IMR-90 (cell line): ENCODE measurements at regions not wholly inside any gene's neighbourhood (a gene's known extent, or its start where the extent isn't known, plus 50 kb on each side); places are given as distances from the start of the nearest gene placed in this dataset.

Source experiments
- ATAC-seq: fragments of 200-7000 bp; cut with Tn5 transposase; 2 replicates; pipeline ENCODE4 v1.9.1; 2020; ENCODE audit warnings: low read depth, mild to moderate bottlenecking, moderate library complexity
- BruUV-seq: library from RNA; stranded (reverse); fragments of 400-500 nt; replicated peaks from 2 replicates; lab custom pipeline; 2021; lab: Mats Ljungman, UMichigan
- CTCF ChIA-PET: fragments of 300-600 bp; formaldehyde crosslinking; extraction: SDS; loops from one replicate; lab custom pipeline; 2021; ENCODE audit warnings: antibody characterized with exemption; lab: Yijun Ruan, JAX
- POLR2A ChIA-PET: fragments of 300-600 bp; sonication (Branson Sonifier 250); formaldehyde crosslinking; loops from one replicate; lab custom pipeline; 2022; ENCODE audit warnings: antibody characterized with exemption; ENCODE audit not compliant: unreplicated experiment; lab: Charles Lee
- DNase-seq: peaks from one replicate; pipeline ENCODE4 v3.0.0; 2013
- H2AFZ ChIP-seq: replicated peaks from 2 replicates; pipeline ENCODE3; 2013; ENCODE audit warnings: low read length, mild to moderate bottlenecking; ENCODE audit not compliant: poor library complexity
- H2AK5ac ChIP-seq: 2 replicates; pipeline ENCODE4 v1.6.1; 2013; ENCODE audit warnings: low read depth, low read length, inconsistent platforms
- H2AK9ac ChIP-seq: replicated peaks from 2 replicates; pipeline ENCODE3; 2013; ENCODE audit warnings: mild to moderate bottlenecking, low read depth, low read length, moderate library complexity; ENCODE audit not compliant: poor library complexity
- H2BK120ac ChIP-seq: 2 replicates; pipeline ENCODE4 v1.6.1; 2013; ENCODE audit warnings: low read depth, low read length, inconsistent platforms
- H2BK15ac ChIP-seq: 3 replicates; pipeline ENCODE4 v1.6.1; 2013; ENCODE audit warnings: low read depth, low read length, inconsistent platforms
- H2BK20ac ChIP-seq: 2 replicates; pipeline ENCODE4 v1.6.1; 2013; ENCODE audit warnings: low read depth, mild to moderate bottlenecking, inconsistent platforms, low read length, moderate library complexity
- H2BK5ac ChIP-seq: 2 replicates; pipeline ENCODE4 v1.6.1; 2013; ENCODE audit warnings: mild to moderate bottlenecking, low read depth, low read length, inconsistent platforms; ENCODE audit not compliant: poor library complexity, severe bottlenecking
- H3K14ac ChIP-seq: replicated peaks from 2 replicates; pipeline ENCODE4 v1.6.1; 2013; ENCODE audit warnings: low read depth, low read length, inconsistent platforms
- H3K18ac ChIP-seq: 2 replicates; pipeline ENCODE4 v1.6.1; 2013; ENCODE audit warnings: low read depth, low read length, control low read depth
- H3K23ac ChIP-seq: 2 replicates; pipeline ENCODE4 v1.6.1; 2013; ENCODE audit warnings: low read depth, low read length, inconsistent platforms
- H3K27ac ChIP-seq: 2 replicates; pipeline ENCODE4 v1.5.1; 2013; ENCODE audit warnings: mild to moderate bottlenecking, control low read depth, low read length; ENCODE audit not compliant: insufficient read depth
- H3K27me3 ChIP-seq: 2 replicates; pipeline ENCODE4 v1.6.1; 2013; ENCODE audit warnings: low read length; ENCODE audit not compliant: control insufficient read depth, insufficient read depth
- H3K36me3 ChIP-seq: 2 replicates; pipeline ENCODE4 v1.6.1; 2013; ENCODE audit warnings: low read length, mixed read lengths; ENCODE audit not compliant: control insufficient read depth, insufficient read depth
- H3K4ac ChIP-seq: 2 replicates; pipeline ENCODE4 v1.6.1; 2013; ENCODE audit warnings: low read depth, low read length, inconsistent platforms
- H3K4me1 ChIP-seq: 2 replicates; pipeline ENCODE4 v1.6.1; 2013; ENCODE audit warnings: low read length, mixed read lengths; ENCODE audit not compliant: control insufficient read depth, insufficient read depth
- H3K4me2 ChIP-seq: 2 replicates; pipeline ENCODE4 v1.6.1; 2013; ENCODE audit warnings: low read depth, mild to moderate bottlenecking, control low read depth, low read length, moderate library complexity
- H3K4me3 ChIP-seq: 2 replicates; pipeline ENCODE4 v1.5.1; 2013; ENCODE audit warnings: low read depth, mild to moderate bottlenecking, control low read depth, low read length, moderate library complexity; ENCODE audit not compliant: insufficient read depth
- H3K56ac ChIP-seq: 2 replicates; pipeline ENCODE4 v1.6.1; 2013; ENCODE audit warnings: low read length, inconsistent platforms; ENCODE audit not compliant: insufficient read depth; ENCODE audit errors: extremely low read depth
- H3K79me1 ChIP-seq, 2 experiments: 2 replicates each; pipeline ENCODE4 v1.6.1; 2013; ENCODE audit warnings: low read length in 2 of 2, inconsistent platforms in 1 of 2, low read depth in 1 of 2
- H3K9ac ChIP-seq: 2 replicates; pipeline ENCODE4 v1.6.1; 2013; ENCODE audit warnings: low read depth, low read length, control low read depth
- H3K9me1 ChIP-seq: 2 replicates; pipeline ENCODE4 v1.6.1; 2013; ENCODE audit warnings: low read length, inconsistent platforms; ENCODE audit not compliant: insufficient read depth
- H3K9me3 ChIP-seq: 2 replicates; pipeline ENCODE4 v1.6.1; 2013; ENCODE audit warnings: low read length; ENCODE audit not compliant: control insufficient read depth, insufficient read depth
- H4K20me1 ChIP-seq: 2 replicates; pipeline ENCODE4 v1.6.1; 2013; ENCODE audit warnings: low read length, inconsistent platforms; ENCODE audit not compliant: insufficient read depth
- H4K5ac ChIP-seq: 2 replicates; pipeline ENCODE4 v1.6.1; 2013; ENCODE audit warnings: mild to moderate bottlenecking, low read depth, low read length, control low read depth
- H4K8ac ChIP-seq, 2 experiments: 2 replicates each; pipeline ENCODE4 v1.6.1; 2013; ENCODE audit warnings: low read depth in 2 of 2, low read length in 2 of 2, control low read depth in 1 of 2, inconsistent platforms in 1 of 2
- H4K91ac ChIP-seq: 2 replicates; pipeline ENCODE4 v1.6.1; 2013; ENCODE audit warnings: low read depth, low read length, inconsistent platforms; ENCODE audit not compliant: insufficient read depth
- MAZ ChIP-seq: IDR thresholded peaks from 2 replicates; pipeline ENCODE4 v1.6.1; 2012; ENCODE audit warnings: low read depth, mild to moderate bottlenecking, low read length, improper control_type of control experiment, moderate library complexity, borderline replicate concordance
- MXI1 ChIP-seq: IDR thresholded peaks from 2 replicates; pipeline ENCODE4 v1.6.1; 2012; ENCODE audit warnings: low read depth, mild to moderate bottlenecking, low read length, moderate library complexity, borderline replicate concordance
- POLR2A ChIP-seq: IDR thresholded peaks from 2 replicates; pipeline ENCODE4 v1.6.1; 2012; ENCODE audit warnings: mild to moderate bottlenecking, low read depth, low read length
- WGBS, 2 experiments: methylation state at CpG; one replicate each; pipeline versions ENCODE4 v1.1.5 to v1.1.7; 2013; ENCODE audit warnings: missing lambda C conversion rate in 2 of 2; ENCODE audit not compliant: insufficient read length in 1 of 2; ENCODE audit errors: extremely low coverage in 2 of 2; 5-methylcytosine and 5-hydroxymethylcytosine counted together
- dilution Hi-C: fragments of 300-500 bp; cut with HindIII; formaldehyde crosslinking; loops from one replicate; pipeline ENCODE4 v1.14.3; 2018; ENCODE audit warnings: low sequenced_read_pairs; ENCODE audit not compliant: unreplicated experiment
- in situ Hi-C: fragments of 300-500 bp; cut with MboI; formaldehyde crosslinking; loops from 3 replicates; pipeline ENCODE4 v1.14.3; 2019; ENCODE audit warnings: low sequenced_read_pairs, inconsistent platforms, mixed read lengths
- intact Hi-C: fragments of 100-400 bp; cut with micrococcal nuclease; formaldehyde crosslinking; loops from 2 replicates; pipeline ENCODE4 v1.10.0; 2022

DNA sequence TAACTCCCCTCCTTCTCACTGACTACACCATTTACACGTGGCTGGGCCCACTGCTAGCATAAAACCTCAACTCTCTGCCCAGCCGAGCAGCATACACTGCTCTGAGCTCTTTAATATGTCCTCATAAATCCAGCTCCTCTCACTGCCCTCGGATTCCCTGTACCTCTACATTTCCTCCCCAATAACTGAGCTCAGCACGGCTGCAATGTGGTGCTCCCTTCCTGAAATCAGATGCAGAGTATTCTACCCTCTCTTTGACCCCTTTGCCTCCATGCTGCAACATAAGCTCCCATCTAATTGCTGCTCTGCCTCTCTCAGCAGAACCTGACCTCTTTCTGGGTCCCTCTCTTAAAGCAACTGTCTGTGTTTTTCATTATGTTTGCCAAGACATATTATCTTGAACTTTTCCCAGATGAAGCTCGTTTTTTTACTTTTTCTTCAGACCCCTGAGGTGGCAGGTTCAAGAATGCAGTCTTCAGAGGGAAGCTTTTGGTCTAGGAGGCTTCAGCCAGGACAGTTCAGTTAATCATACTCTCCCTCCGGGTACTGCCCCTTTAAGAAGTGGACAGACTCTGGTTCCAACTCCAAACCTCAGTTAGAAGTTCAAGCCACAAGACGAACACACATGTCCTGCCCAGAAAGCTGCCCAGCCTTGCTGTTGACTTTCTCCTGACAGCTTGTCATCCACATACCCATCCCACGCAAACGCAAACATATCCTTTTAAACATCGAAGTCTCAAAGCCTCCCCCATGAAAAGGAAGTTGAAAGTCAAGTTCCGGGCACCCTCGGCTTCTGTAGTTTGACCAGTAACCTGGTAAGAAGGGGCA is 81.1 kb upstream of the NEO1 start (continued):
- no peak for TF ChIP-seq MXI1
- TF ChIP-seq MAZ = no peak

DNA sequence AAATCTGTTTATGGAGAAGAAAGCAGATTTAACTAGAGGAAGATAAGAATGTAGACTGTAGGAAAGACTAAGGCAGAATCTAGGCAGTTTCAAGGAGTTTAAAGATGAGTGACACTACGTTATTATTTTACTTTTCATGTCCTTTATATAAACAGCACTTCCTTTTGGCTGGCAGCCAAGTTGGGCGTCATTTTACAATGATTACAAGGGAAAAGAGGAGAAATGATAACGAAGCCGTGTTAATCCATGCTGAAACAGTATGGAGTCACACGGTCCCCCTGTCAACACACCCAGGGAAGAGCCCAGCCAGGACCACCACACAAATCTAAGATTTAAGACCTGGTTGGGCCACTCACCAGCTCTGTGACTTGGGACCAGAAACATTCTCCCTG is 83.7 kb upstream of the NEO1 start:
- POLR2A ChIA-PET = no interaction called here
- H3K27me3 ChIP-seq = no peaks in the 10 kb centered on the region; the same call in 1 of the 2 replicates
- no peak overlapping the region for H3K18ac ChIP-seq
- H2BK120ac ChIP-seq = no peak overlapping the region
- H3K9me3 ChIP-seq = peaks cover 2% of the 10 kb centered on the region; the same call in 1 of the 2 replicates
- in situ Hi-C loops = no loop called here
- no peaks in the 10 kb centered on the region for H3K36me3 ChIP-seq
- no peak overlapping the region for H3K4me2 ChIP-seq
- H3K79me1 ChIP-seq = no peaks in the 10 kb centered on the region
- H4K20me1 ChIP-seq = no peaks in the 10 kb centered on the region
- H3K9ac ChIP-seq = no peak overlapping the region
- H3K14ac ChIP-seq = no peak overlapping the region
- no peak overlapping the region for H4K91ac ChIP-seq
- H2BK20ac ChIP-seq = no peak overlapping the region
- H3K4me3 ChIP-seq = no peak overlapping the region
- no peak overlapping the region for H3K23ac ChIP-seq
- H2AK9ac ChIP-seq = no peak overlapping the region
- H4K8ac ChIP-seq = no peak overlapping the region
- H2BK5ac ChIP-seq = no peak overlapping the region
- CTCF ChIA-PET = no interaction called here
- no peak for DNase-seq
- no peak for ATAC-seq
- H2AFZ ChIP-seq = no peak overlapping the region
- peaks cover 9% of the 10 kb centered on the region; the same call in 1 of the 2 replicates for H3K9me1 ChIP-seq
- H2AK5ac ChIP-seq = no peak overlapping the region
- dilution Hi-C loops = no loop called here
- peaks cover 8% of the 10 kb centered on the region for H3K4me1 ChIP-seq
- no peak overlapping the region for H2BK15ac ChIP-seq
- intact Hi-C loops = loop anchor here (1.0 kb wide), 1 partner anchor 34 kb away; no protein-coding TSS in a partner anchor
- H3K4ac ChIP-seq = no peak overlapping the region
- no peak for TF ChIP-seq POLR2A
- BruUV-seq = no TSS peak
- no peak overlapping the region for H3K56ac ChIP-seq
- no peak overlapping the region for H3K27ac ChIP-seq
- no CpG with 5 or more reads among the region's 5 CpGs for WGBS, 2 experiments
- H4K5ac ChIP-seq = no peak overlapping the region
